ENCODE measurements at regions not wholly inside any gene's neighbourhood (a gene's known extent, or its start where the extent isn't known, plus 50 kb on each side); places are given as distances from the start of the nearest gene placed in this dataset.

DNA sequence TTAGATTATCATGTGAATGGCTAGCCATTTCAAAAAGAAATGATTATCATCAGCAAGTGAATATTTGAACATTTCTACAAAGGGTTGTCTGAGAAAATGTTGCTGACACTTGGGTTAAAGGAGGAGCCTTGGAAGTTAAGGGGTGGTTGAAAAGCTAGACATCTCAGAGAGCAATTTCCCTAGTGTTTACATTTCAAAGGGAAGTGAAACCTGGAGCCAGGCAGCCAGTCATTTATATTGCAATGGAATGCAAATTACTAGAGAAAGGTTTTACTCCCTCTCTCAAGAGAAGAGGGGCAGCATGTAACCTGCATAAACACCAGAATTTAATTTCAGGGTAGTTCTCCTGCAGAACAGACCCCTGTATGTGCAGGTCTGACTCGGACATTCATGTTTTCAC, 279.0 kb downstream of the SLC16A7 start:
- no peak for TF ChIP-seq GLIS1 (tag by site-specific recombination; IDR thresholded peaks at IDR 0.05)
- TF ChIP-seq, protein P1, sequence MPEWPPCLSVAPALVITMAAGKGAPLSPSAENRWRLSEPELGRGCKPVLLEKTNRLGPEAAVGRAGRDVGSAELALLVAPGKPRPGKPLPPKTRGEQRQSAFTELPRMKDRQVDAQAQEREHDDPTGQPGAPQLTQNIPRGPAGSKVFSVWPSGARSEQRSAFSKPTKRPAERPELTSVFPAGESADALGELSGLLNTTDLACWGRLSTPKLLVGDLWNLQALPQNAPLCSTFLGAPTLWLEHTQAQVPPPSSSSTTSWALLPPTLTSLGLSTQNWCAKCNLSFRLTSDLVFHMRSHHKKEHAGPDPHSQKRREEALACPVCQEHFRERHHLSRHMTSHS (tag by site-specific recombination; IDR thresholded peaks at IDR 0.05): no peak
- TF ChIP-seq, protein P2, sequence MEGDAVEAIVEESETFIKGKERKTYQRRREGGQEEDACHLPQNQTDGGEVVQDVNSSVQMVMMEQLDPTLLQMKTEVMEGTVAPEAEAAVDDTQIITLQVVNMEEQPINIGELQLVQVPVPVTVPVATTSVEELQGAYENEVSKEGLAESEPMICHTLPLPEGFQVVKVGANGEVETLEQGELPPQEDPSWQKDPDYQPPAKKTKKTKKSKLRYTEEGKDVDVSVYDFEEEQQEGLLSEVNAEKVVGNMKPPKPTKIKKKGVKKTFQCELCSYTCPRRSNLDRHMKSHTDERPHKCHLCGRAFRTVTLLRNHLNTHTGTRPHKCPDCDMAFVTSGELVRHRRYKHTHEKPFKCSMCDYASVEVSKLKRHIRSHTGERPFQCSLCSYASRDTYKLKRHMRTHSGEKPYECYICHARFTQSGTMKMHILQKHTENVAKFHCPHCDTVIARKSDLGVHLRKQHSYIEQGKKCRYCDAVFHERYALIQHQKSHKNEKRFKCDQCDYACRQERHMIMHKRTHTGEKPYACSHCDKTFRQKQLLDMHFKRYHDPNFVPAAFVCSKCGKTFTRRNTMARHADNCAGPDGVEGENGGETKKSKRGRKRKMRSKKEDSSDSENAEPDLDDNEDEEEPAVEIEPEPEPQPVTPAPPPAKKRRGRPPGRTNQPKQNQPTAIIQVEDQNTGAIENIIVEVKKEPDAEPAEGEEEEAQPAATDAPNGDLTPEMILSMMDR (tag by site-specific recombination; IDR thresholded peaks at IDR 0.05): no peak
- TF ChIP-seq, protein P3, sequence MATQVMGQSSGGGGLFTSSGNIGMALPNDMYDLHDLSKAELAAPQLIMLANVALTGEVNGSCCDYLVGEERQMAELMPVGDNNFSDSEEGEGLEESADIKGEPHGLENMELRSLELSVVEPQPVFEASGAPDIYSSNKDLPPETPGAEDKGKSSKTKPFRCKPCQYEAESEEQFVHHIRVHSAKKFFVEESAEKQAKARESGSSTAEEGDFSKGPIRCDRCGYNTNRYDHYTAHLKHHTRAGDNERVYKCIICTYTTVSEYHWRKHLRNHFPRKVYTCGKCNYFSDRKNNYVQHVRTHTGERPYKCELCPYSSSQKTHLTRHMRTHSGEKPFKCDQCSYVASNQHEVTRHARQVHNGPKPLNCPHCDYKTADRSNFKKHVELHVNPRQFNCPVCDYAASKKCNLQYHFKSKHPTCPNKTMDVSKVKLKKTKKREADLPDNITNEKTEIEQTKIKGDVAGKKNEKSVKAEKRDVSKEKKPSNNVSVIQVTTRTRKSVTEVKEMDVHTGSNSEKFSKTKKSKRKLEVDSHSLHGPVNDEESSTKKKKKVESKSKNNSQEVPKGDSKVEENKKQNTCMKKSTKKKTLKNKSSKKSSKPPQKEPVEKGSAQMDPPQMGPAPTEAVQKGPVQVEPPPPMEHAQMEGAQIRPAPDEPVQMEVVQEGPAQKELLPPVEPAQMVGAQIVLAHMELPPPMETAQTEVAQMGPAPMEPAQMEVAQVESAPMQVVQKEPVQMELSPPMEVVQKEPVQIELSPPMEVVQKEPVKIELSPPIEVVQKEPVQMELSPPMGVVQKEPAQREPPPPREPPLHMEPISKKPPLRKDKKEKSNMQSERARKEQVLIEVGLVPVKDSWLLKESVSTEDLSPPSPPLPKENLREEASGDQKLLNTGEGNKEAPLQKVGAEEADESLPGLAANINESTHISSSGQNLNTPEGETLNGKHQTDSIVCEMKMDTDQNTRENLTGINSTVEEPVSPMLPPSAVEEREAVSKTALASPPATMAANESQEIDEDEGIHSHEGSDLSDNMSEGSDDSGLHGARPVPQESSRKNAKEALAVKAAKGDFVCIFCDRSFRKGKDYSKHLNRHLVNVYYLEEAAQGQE (tag by site-specific recombination; IDR thresholded peaks at IDR 0.05): no peak
- TF ChIP-seq YY1 (tag by site-specific recombination; IDR thresholded peaks at IDR 0.05): no peak
- TF ChIP-seq, protein P4, sequence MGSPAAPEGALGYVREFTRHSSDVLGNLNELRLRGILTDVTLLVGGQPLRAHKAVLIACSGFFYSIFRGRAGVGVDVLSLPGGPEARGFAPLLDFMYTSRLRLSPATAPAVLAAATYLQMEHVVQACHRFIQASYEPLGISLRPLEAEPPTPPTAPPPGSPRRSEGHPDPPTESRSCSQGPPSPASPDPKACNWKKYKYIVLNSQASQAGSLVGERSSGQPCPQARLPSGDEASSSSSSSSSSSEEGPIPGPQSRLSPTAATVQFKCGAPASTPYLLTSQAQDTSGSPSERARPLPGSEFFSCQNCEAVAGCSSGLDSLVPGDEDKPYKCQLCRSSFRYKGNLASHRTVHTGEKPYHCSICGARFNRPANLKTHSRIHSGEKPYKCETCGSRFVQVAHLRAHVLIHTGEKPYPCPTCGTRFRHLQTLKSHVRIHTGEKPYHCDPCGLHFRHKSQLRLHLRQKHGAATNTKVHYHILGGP (tag by site-specific recombination; IDR thresholded peaks at IDR 0.05): no peak
- TF ChIP-seq ZNF157 (tag by site-specific recombination; IDR thresholded peaks at IDR 0.05): no peak
- TF ChIP-seq ZNF426 (tag by site-specific recombination; IDR thresholded peaks at IDR 0.05): no peak
- no peak for TF ChIP-seq ZNF37A (tag by site-specific recombination; IDR thresholded peaks at IDR 0.05)
- TF ChIP-seq ZXDB (tag by site-specific recombination; IDR thresholded peaks at IDR 0.05): no peak
- no peak for TF ChIP-seq ZNF133 (tag by site-specific recombination; IDR thresholded peaks at IDR 0.05)

All from HEK293 (cell line).